ENCODE measurements at regions not wholly inside any gene's neighbourhood (a gene's known extent, or its start where the extent isn't known, plus 50 kb on each side); places are given as distances from the start of the nearest gene placed in this dataset.

- TF ChIP-seq POLR2A (IDR thresholded peaks at IDR 0.05) (no peak), CTCF (IDR thresholded peaks at IDR 0.05) (no peak)
Observed at GRCh38 chr20:16902662-16903061, 154.5 kb downstream of the OTOR start.

Measured in Peyer's patch (tissue), 4 donors.